H1 (cell line): ENCODE measurements at regions not wholly inside any gene's neighbourhood (a gene's known extent, or its start where the extent isn't known, plus 50 kb on each side); places are given as distances from the start of the nearest gene placed in this dataset.

Source experiments
- ATF2 ChIP-seq: IDR thresholded peaks from 2 replicates; pipeline ENCODE4 v1.6.1; 2012; ENCODE audit warnings: low read length, inconsistent platforms
- KDM4A ChIP-seq: IDR thresholded peaks from one replicate; pipeline ENCODE4 v1.7.1; 2012; ENCODE audit warnings: low read depth, mild to moderate bottlenecking, moderate library complexity, low read length, inconsistent platforms; ENCODE audit not compliant: severe bottlenecking
- RBBP5 ChIP-seq: IDR thresholded peaks from 2 replicates; pipeline ENCODE4 v1.7.1; 2012; ENCODE audit warnings: low read depth, mild to moderate bottlenecking, inconsistent platforms, low read length, moderate library complexity, borderline replicate concordance
- RNF2 ChIP-seq: fragments of 200-900, 300-1000 bp; sonication (generic); IDR thresholded peaks from 2 replicates; pipeline ENCODE4 v1.7.1; 2016; ENCODE audit warnings: borderline replicate concordance, low read depth, mild to moderate bottlenecking, antibody characterized with exemption, low read length; ENCODE audit not compliant: poor library complexity, severe bottlenecking; ENCODE audit errors: missing control alignments
- TCF12 ChIP-seq: IDR thresholded peaks from 2 replicates; pipeline ENCODE4 v1.6.1; 2011; ENCODE audit warnings: low read depth, mild to moderate bottlenecking, low read length

DNA sequence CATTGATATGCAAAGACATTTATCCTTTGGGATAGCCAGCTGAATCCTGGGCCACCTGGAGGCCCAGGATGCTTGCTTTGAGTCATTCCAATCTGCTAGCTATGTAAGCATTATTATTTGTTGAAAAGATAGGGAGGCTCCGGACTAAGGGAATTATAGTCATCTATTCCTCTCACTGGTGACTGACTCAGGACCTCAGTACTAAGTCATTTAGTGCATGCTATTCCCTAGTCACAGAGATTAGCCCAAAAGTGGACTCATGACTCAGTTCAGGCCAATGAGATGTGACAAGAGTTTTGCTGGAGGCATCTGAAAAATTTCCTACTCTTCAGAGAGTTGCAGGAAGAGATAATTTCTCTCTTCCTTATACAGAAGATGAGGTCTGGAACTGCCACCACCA, 67.9 kb upstream of the ITM2B start (continued):
- no peak for TF ChIP-seq ATF2
- no peak for TF ChIP-seq RNF2
- no peak for TF ChIP-seq KDM4A
- no peak for TF ChIP-seq TCF12
- no peak for TF ChIP-seq RBBP5
